HG03469 (cell line): ENCODE measurements at regions not wholly inside any gene's neighbourhood (a gene's known extent, or its start where the extent isn't known, plus 50 kb on each side); places are given as distances from the start of the nearest gene placed in this dataset.
"Not testable (repeated sequence)": the region's sequence is repeated elsewhere in the genome, so short reads cannot be mapped to it uniquely, and the experiment has no call there.

Source experiments
- ATAC-seq: cut with Tn5 transposase; IDR thresholded peaks from one replicate; pipeline ENCODE4 v1.9.1; 2021; ENCODE audit warnings: mild to moderate bottlenecking, moderate library complexity, moderate number of reproducible peaks; ENCODE audit not compliant: unreplicated experiment

DNA sequence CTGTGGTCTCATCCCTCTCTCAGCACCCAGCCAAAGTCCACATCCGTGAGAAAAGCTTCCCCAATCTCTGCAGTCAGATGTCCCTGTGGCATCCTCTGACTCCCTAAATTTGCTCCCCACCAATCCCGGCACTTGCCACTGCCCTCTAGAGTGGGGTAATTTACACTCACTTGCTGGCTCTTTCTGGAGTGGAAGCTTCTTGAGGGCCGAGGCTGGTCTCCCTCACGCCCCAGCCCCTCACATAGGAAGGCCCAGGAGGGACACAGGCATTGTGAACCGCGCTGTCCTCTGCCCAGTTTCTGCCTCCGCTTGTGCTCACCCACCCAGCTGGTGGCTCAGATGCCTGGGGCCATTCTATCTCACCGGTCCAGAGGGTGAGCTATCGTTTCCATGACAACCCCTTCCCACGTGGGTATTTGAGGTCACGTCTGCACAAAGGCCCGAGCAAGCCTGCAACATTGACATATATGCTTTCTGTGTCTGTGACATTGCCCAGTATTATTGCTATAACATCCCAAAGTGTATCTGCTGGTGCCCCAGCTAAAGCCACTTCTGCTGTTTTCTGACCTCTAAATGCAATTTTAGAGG lies 97.3 kb upstream of the CTBP2 start:
- ATAC-seq = no peak

DNA sequence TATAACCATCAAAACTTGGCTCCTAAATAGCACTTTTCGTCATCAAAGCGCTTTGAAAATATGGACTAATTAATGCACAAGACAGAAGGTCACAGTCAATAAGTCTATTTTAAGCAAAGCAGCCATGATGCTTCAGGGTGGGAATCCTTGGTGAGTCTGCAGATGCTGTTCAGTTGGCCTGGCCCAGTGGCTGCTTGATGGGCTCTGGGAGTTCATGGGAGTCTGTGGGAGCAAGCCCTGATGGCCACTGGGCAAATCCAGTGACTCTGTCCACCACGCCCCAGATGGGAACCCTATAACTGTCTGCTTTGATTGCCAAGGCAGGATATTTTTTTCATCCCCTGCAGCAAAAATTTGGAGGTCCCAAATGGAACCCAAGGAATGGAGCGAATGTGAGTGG lies 95.7 kb upstream of the CTBP2 start:
- no peak for ATAC-seq

DNA sequence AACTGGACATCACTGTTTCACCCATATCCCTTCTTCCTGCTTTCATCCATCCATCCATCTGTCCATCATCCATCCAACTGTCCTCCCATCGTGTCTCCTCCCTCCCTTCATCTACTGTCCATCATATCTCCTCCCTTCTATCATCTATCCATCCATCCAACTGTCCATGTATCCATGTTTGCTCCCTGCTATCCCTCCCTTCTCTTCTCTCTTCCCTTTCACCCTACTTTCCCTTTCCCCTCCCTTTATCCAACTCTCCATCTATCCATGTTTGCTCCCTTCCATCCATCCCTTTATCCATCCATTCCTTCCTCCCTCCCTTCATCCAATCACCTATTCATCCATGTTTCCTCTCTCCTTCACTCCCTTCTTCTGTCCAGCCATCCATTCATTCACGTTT lies 92.6 kb upstream of the CTBP2 start:
- ATAC-seq = no peak

DNA sequence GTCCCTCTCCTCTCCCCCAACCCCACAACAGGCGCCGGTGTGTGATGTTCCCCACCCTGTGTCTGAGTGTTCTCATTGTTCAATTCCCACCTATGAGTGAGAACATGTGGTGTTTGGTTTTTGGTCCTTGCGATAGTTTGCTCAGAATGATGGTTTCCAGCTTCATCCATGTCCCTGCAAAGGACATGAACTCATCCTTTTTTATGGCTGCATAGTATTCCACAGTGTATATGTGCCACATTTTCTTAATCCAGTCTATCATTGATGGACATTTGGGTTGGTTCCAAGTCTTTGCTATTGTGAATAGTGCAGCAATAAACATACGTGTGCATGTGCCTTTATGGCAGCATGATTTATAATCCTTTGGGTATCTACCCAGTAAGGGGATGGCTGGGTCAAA lies 90.5 kb upstream of the CTBP2 start:
- not testable (repeated sequence) for ATAC-seq

DNA sequence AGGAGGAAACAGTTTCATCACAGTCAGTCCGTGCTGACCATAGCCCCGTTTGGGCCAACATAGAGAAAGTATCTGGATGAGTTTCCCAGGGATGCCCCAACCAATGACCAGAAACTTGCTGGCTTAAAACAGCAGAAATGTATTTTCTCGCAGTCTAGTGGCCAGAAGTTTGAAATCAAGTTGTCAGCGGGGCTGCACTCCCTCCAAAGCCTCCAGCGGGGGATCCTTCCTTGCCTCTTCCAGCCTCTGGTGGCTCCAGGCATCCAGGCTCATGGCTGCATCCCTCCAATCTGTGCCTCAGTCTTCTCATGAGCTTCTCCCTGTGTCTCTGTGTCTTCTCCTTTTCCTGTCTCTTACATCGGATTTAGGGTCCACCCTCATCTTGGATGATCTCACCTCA lies 89.6 kb upstream of the CTBP2 start:
- ATAC-seq = no peak

DNA sequence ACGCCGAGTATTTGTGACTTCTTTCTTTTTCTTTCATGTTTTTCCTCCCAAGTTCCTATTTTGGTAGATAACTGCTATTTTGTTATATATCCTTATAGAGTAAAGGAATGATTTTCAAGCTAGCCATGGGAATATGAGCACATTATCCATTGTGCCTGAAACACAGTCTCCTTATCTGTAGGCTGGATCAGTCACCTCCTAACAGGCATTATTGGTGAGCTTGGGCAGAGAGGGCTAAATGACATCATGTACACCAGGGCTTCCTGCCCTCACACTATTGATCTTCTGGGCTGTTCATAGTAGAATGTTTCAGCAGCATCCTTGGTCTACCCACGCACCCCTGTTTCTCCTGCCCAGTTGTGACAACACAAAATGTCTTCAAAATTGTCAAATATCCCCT lies 88.1 kb upstream of the CTBP2 start:
- no peak for ATAC-seq

DNA sequence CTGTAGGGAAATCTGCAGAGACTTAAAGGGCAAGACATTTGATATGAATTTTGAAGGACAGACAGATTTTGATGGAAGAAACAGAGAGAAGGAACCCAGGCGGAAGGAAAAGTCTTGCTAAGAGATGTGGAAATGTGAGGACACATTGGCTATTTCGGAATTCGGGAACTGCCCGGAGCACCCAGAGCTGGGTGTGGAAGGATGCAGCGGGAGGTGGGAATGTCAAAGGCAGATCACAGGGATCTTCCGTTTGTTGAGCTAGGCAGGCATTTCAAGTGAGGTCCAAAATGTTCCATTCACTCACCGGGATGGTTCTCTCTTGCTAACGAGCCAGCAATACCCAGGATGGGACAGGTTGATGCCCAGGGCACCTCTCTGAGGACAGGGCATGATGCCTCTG lies 87.2 kb upstream of the CTBP2 start:
- no peak for ATAC-seq

DNA sequence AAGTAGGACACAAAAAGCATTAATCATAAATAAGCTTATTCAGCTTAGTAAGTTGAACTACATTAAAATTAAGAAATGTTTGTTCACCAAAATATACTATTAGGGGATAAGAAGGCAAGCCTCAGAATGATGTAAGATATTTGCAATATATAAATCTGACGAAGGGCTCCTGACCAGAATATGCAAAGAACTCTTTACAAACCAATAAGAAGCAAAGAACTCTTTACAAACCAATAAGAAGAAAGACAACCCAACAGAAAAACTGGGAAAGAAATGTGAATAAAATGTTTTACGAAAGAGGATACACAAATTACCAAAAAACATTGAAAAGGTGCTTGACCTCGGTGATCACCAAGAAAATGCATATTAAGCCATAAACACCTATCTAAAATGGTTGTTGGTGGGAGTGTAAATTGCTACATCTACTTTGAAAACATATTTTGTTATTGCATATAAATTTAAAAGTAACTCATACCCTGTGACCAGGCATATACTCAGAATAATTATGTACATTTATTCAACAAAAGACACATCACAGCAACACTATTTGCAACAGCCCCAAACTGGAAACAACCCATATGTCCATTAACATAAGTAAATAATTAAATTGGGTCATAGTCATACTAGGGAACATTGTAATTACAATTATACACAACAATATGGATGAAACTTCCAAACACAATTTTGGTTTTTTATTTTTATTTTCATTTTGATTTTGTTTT lies 83.3 kb upstream of the CTBP2 start:
- ATAC-seq = no peak

DNA sequence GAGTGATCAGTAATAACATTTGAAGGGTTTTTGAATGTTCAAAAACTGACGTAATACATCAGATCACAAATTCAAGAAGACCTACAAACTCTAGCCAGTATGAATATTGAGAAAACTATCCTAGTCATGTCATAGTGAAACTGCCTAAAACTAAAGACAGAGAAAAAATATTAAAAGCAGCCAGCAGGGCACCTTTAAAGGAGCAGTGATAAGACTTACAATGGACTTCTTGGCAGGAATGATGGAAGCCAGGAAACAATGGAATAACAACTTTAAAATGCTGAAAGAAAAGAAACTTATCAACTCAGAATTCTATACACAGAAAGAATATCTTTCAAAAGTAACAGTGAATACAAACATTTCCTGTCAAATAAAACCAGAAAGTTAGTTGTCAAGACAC lies 78.3 kb upstream of the CTBP2 start:
- no peak for ATAC-seq

DNA sequence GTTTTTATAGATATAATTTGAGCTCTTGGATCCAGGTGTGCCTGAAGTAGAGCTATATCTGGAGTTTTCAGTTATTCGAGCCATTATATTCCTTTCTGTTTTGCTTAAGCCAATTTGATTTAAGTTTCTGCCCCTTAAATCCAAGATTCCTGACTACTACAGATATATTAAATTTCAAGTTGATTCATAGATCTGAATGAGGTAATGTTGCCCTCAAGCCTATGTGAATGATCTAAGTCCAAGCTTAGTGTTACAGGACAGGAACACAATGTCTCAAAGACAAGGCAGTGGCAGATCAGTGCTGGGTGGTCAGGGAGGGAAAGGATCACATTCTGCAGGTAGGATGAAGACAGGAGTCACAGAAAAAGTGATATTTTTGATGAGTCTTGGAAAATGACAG lies 75.7 kb upstream of the CTBP2 start:
- ATAC-seq = no peak

DNA sequence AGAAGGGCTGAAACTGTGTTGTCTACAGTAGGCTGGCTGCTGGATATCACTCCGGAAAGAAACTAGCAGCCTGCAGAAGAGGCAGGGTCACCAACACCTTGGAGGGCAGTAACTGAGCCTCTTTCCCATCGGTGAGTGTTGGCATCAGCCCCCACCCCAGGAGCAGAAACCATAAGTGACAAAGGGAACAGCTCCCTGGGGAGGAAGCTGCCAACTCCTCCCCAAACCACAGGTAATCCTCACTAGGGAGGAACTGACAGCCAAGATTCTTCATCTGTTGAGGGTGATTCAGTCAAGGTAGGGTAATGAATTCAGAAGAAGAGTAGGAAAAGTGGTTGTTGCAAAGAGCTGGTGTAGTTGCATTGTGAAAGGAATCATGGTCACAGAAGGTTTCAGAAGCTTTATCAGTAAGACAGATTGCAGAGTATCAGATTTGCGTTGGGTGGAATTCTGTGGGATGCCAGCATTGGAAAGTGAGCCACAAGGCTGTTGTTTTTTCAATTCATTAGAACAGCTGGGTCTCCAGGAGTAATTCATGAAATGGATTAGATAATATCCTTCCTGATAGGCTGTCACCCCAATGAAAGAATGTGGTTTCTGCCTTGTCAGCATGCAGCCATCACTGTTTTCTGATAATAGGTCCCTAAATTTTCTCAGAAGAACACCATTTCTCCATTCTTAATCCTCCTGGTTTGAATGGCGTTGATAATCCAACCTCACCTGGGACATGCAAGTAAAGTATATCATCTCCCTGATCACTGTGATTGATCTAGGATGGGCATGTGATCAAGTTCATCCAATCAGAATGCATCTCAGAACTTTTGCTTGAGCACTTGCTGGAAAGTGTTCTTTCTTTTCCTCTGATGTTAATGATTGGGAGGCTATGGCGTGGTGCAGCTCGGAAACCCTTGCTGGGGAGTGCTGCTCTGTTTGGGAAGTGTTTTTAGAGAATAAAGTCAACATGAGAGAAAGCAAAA lies 75.0 kb upstream of the CTBP2 start:
- no peak for ATAC-seq

DNA sequence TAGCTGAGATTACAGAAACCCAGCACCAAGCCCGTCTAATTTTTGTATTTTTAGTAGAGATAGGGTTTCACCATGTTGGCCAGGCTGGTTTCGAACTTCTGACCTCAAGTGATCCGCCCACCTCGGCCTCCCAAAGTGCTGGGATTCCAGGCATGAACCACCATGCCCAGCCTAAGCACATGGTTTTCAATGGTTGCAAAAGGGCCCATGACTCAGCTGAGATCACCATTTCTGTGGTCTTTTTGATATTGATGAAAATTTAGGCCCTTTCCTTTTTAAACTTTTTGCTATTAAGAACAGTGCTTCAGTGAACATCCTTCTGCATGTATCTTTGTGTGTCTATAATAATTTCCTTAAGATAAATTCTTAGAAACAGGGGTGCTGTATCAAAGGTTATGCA lies 74.2 kb upstream of the CTBP2 start:
- not testable (repeated sequence) for ATAC-seq

DNA sequence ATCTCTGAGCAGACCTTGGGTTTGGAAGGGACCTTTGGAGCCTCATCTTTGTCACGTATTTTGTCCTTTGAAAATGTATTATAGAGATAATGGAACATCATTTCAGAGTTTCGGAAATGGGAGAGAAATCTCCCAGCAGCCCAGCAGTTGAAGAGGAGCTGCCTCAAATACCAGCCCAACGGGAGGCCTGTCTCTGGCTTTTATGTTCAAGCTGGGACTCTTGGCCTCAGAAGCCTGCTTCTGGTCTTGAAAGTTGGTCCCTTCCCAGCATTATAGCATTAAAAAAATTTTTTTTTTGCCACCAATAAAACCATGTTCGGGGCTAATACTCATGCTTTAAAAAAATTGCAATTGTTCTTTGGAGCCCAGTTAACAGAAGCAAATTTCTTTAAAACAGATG lies 73.4 kb upstream of the CTBP2 start:
- ATAC-seq = no peak

DNA sequence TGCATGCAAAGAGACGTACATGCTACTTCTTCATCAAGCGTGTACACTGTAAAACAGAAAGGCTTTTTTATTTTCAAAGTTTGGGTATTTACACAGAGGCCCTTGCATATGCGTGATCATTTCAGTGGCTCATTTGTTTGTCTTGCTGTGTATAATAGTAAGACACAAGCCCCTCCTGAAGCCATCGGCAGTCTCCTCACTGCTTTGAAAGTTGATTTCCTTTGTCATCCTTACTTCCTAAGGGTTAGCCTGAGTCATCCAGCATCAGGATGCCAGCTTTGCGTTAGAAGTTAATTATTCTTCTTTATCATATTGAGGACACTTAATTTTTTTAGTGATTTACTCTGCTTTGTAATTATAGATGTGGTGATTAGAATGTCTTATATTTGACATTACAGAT lies 72.5 kb upstream of the CTBP2 start:
- no peak for ATAC-seq

DNA sequence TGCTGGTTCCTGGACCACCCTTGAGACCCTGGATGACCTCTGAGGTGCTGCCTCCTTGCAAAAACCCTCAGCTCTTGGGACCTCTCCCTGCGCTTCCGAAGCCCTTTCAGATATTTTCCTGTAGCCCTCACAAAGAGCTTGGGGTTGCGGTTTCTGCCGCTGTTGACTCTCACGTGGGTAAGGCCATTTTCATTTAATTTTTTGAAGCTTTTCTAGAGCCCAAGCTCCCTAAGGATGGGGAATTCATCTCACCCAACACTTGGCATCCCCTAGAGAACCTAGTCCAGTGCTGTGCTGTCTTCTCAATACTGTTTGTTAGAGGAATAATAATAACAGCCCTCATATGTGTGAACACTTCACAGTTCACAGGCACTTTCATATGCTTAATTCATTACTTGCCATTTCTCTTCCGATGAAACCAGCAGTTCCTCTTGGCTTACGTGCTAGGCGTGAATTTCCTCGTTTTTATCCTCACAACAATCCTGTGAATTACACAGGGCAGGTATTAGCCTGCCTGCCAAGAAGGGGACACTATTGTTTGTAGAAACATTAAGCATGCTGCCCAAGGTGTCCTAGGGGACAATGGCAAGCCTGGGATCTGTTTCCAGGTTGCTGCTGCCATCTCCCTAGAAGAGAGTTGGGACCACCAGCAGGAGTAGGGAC lies 71.6 kb upstream of the CTBP2 start:
- ATAC-seq = no peak

DNA sequence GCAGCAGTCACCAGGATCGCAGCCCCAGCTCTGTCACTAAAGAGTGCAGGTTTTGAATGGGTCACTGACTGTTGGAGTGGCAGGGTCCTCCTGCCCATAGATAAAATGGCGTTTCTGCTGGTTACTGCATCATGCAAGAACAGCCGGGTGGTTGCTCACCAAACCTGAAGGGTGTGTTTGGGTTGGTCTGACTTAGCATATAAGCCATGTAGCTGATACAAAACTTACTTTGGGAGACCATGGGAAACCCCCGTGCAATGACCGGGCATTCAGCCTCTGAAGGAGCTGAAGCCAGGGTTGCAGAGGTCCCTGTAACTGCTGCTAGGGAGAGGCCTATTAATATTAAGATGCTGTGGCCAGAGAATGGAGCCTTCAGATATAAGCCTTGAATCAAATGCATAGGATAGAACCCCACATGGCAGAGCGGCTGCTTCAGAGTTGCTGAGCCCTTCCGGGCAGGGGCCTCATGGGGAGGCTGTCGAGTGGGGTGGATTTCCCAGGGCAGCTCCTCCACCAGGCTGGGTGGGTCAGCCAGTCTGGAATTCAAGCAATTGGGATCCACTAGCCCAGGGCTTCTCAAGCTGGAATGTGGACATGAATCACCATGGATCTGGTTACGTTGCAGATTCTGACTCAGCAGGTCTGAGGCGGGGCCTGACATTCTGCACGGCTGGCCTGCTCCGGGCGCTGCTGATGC lies 70.9 kb upstream of the CTBP2 start:
- ATAC-seq = no peak

DNA sequence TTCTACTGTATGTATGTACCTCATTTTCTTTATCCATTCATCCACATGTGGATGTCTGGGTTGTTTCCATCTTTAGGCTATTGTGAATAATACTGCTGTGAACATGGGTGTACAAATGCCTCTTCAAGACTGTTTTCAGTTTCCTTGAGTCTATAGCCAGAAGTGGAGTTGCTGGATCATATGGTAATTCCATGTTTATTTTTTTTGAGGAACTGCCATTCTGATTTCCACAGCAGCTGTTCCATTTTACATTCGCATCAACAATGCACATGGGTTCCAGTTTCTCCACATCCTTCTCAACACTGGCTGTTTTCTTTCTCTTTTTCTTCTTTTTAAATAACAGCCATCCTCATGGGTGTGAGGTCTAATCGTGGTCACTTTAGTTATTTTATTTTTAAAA lies 69.9 kb upstream of the CTBP2 start:
- no peak for ATAC-seq

DNA sequence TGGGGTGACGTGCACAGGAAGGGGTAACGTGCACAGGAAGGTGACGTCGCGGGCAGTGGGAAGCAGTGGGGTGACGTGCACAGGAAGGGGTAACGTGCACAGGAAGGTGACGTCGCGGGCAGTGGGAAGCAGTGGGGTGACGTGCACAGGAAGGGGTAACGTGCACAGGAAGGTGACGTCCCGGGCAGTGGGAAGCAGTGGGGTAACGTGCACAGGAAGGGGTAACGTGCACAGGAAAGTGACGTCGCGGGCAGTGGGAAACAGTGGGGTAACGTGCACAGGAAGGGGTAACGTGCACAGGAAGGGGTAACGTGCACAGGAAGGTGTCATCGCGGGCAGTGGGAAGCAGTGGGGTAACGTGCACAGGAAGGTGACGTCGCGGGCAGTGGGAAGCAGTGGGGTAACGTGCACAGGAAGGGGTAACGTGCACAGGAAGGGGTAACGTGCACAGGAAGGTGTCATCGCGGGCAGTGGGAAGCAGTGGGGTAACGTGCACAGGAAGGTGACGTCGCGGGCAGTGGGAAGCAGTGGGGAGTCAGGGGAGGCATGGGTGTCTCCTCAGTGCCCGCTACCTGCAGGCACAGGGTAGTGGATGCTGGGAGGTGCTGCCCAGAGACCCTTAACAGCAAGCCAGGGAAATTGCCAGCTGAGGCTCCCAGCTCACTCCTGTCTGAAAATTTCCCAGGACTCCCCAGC lies 68.0 kb upstream of the CTBP2 start:
- not testable (repeated sequence) for ATAC-seq

DNA sequence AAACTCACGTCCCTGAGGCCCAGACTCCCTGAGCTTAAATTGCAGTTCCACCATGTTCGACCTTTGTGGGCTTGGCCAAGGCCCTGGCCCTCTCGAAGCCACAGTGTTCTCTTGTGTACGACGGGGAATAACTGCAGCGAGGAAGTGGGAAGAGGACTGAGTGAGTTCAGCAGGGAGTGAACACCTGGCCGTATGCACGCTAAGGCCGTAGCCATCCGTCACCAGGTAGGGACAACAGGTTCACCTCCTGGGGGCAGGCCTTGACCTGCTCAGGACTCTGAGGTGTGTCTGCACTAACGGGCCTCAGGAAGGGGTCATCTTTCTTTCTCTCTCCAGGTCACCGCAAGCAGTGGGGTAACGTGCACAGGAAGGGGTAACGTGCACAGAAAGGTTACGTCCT lies 67.2 kb upstream of the CTBP2 start:
- no peak for ATAC-seq

DNA sequence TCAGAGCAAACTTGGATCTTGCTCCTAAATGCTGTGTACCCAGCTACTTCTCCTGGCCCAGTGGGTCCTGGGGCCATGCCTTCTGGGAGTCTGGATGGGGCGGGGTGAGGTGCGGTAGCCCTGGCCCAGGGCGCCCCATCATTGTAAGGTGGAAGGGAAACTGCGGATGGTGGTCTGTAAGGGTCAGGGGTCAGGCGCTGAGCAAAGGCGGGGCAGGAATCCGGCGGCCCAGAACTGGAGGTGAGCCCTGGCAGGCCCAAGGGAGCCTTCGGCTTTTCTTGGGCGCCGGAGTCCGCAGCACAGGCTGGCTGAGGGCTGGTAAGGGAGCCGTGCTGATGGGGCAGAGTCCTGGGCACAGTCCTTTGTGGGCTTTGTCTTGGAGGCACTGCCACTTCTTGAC lies 66.5 kb upstream of the CTBP2 start:
- ATAC-seq = no peak
